Ovary (tissue), 3 donors: ENCODE measurements at regions not wholly inside any gene's neighbourhood (a gene's known extent, or its start where the extent isn't known, plus 50 kb on each side); places are given as distances from the start of the nearest gene placed in this dataset.

Experiments
- POLR2A ChIP-seq: fragments of 450-650 bp; IDR thresholded peaks from one replicate; pipeline ENCODE4 v1.6.1; 2017; ENCODE audit warnings: antibody characterized with exemption, mild to moderate bottlenecking, moderate library complexity
- TF ChIP-seq, protein P1 (sequence below), 3 donors: fragments of 450-650 bp in 2 of 3; fragments of 200-600 bp in 1 of 3; IDR thresholded peaks; one replicate each; pipeline versions ENCODE4 v1.5.1 to v1.8.0; 2016 to 2022; ENCODE audit warnings: antibody characterized with exemption in 3 of 3, mild to moderate bottlenecking in 1 of 3
- donor health status: DM: no; HTN: no; CAD: no.

DNA sequence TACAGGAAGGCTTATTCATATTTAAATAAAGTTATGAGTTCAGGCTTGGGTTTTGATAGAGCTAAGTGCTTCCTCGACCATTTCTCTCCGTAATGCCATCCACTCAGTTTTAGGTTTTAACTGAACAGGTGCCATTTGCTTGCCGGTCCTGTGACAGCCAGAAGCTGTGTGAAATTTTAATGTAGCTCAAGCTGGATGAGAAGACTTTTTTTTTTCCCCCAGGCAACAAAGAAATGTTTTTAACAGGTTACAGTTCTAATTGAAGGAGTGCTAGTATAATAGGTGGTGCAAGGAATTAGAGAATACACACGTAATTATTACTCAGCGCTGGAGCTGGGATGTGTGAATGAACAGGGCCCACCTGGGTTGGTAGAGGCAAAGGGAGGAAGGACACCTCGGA, 502.3 kb downstream of the AACS start:
- TF ChIP-seq, protein P1, sequence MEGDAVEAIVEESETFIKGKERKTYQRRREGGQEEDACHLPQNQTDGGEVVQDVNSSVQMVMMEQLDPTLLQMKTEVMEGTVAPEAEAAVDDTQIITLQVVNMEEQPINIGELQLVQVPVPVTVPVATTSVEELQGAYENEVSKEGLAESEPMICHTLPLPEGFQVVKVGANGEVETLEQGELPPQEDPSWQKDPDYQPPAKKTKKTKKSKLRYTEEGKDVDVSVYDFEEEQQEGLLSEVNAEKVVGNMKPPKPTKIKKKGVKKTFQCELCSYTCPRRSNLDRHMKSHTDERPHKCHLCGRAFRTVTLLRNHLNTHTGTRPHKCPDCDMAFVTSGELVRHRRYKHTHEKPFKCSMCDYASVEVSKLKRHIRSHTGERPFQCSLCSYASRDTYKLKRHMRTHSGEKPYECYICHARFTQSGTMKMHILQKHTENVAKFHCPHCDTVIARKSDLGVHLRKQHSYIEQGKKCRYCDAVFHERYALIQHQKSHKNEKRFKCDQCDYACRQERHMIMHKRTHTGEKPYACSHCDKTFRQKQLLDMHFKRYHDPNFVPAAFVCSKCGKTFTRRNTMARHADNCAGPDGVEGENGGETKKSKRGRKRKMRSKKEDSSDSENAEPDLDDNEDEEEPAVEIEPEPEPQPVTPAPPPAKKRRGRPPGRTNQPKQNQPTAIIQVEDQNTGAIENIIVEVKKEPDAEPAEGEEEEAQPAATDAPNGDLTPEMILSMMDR (IDR thresholded peaks at IDR 0.05): no peak
- TF ChIP-seq POLR2A: no peak
